Fibroblast of lung (primary cell): ENCODE measurements at regions not wholly inside any gene's neighbourhood (a gene's known extent, or its start where the extent isn't known, plus 50 kb on each side); places are given as distances from the start of the nearest gene placed in this dataset.

Experiments
- DNase-seq, 2 donors: peaks; one replicate each; pipeline versions ENCODE4 v3.0.0 to v3.0.0-alpha.2; 2010; ENCODE audit warnings: low read depth in 2 of 2
- H2AFZ ChIP-seq: 2 replicates; pipeline ENCODE4 v1.5.1; 2012; ENCODE audit warnings: low read length, control low read depth, inconsistent platforms
- H3K27ac ChIP-seq: 2 replicates; pipeline ENCODE4 v1.5.1; 2011; ENCODE audit warnings: low read length, control low read depth; ENCODE audit not compliant: insufficient read depth
- H3K27me3 ChIP-seq: 2 replicates; pipeline ENCODE4 v1.5.1; 2011; ENCODE audit warnings: mild to moderate bottlenecking, low read length; ENCODE audit not compliant: control insufficient read depth, insufficient read depth
- H3K36me3 ChIP-seq: 2 replicates; pipeline ENCODE4 v1.5.1; 2011; ENCODE audit warnings: low read length; ENCODE audit not compliant: control insufficient read depth, insufficient read depth
- H3K4me1 ChIP-seq: 2 replicates; pipeline ENCODE4 v1.5.1; 2011; ENCODE audit warnings: low read length; ENCODE audit not compliant: control insufficient read depth, insufficient read depth; ENCODE audit errors: extremely low read depth
- H3K4me2 ChIP-seq: 2 replicates; pipeline ENCODE4 v1.5.1; 2011; ENCODE audit warnings: low read length, control low read depth; ENCODE audit not compliant: insufficient read depth; ENCODE audit errors: extremely low read depth
- H3K4me3 ChIP-seq, 4 experiments: fragments of 200-600 bp in 1 of 4; sonication (generic) in 1 of 4; replicated peaks in 1 of 4; 2 replicates each; pipeline ENCODE4 v1.5.1; 2011 to 2016; ENCODE audit warnings: low read length in 4 of 4, low read depth in 3 of 4, mild to moderate bottlenecking in 3 of 4, control low read depth in 2 of 4, inconsistent platforms in 1 of 4, mixed read lengths in 1 of 4; ENCODE audit not compliant: insufficient read depth in 1 of 4; ENCODE audit errors: control extremely low read depth in 1 of 4
- H3K79me2 ChIP-seq: 2 replicates; pipeline ENCODE4 v1.5.1; 2012; ENCODE audit warnings: mild to moderate bottlenecking, low read length, inconsistent platforms; ENCODE audit not compliant: control insufficient read depth, insufficient read depth
- H3K9ac ChIP-seq: 2 replicates; pipeline ENCODE4 v1.5.1; 2011; ENCODE audit warnings: mild to moderate bottlenecking, low read length, control low read depth; ENCODE audit not compliant: insufficient read depth
- H3K9me3 ChIP-seq: 2 replicates; pipeline ENCODE4 v1.5.1; 2012; ENCODE audit warnings: low read depth, low read length; ENCODE audit not compliant: control insufficient read depth, insufficient read depth
- H4K20me1 ChIP-seq: 2 replicates; pipeline ENCODE4 v1.5.1; 2011; ENCODE audit warnings: low read length; ENCODE audit not compliant: control insufficient read depth, insufficient read depth; ENCODE audit errors: extremely low read depth
- EZH2 ChIP-seq: IDR thresholded peaks from 2 replicates; pipeline ENCODE4 v1.5.1; 2012; ENCODE audit warnings: low read length, control low read depth, mild to moderate bottlenecking; ENCODE audit errors: missing control alignments
- TF ChIP-seq, protein P1 (sequence below), 2 donors: IDR thresholded peaks in 1 of 2; conservative IDR thresholded peaks in 1 of 2; 1 replicate in 1 of 2; 2 replicates in 1 of 2; pipeline ENCODE4 v1.5.1; 2011 to 2012; ENCODE audit warnings: low read length in 2 of 2, control low read depth in 1 of 2, inconsistent platforms in 1 of 2, low read depth in 1 of 2, mild to moderate bottlenecking in 1 of 2

- H3K79me2 ChIP-seq, result no peaks in the 10 kb centered on the region
- no peaks in the 10 kb centered on the region for H3K36me3 ChIP-seq
- H2AFZ ChIP-seq, result no peak overlapping the region
- peak in 1 of 2 donors; percentile 20 for DNase-seq
- H3K9ac ChIP-seq, result no peak overlapping the region
- no peaks in the 10 kb centered on the region for H3K4me1 ChIP-seq
- H3K4me2 ChIP-seq, result no peak overlapping the region
- H4K20me1 ChIP-seq, result no peaks in the 10 kb centered on the region
- no peaks in the 10 kb centered on the region for H3K9me3 ChIP-seq
- H3K27me3 ChIP-seq, result no peaks in the 10 kb centered on the region
- TF ChIP-seq EZH2, result no peak
- TF ChIP-seq, protein P1, sequence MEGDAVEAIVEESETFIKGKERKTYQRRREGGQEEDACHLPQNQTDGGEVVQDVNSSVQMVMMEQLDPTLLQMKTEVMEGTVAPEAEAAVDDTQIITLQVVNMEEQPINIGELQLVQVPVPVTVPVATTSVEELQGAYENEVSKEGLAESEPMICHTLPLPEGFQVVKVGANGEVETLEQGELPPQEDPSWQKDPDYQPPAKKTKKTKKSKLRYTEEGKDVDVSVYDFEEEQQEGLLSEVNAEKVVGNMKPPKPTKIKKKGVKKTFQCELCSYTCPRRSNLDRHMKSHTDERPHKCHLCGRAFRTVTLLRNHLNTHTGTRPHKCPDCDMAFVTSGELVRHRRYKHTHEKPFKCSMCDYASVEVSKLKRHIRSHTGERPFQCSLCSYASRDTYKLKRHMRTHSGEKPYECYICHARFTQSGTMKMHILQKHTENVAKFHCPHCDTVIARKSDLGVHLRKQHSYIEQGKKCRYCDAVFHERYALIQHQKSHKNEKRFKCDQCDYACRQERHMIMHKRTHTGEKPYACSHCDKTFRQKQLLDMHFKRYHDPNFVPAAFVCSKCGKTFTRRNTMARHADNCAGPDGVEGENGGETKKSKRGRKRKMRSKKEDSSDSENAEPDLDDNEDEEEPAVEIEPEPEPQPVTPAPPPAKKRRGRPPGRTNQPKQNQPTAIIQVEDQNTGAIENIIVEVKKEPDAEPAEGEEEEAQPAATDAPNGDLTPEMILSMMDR (conservative IDR thresholded peaks at IDR 0.05 in 1 of 2, IDR thresholded peaks at IDR 0.05 in 1 of 2; ENCODE audit: low read depth in 1 of 2, low read length in 2 of 2), result no peak
- no peak overlapping the region for H3K27ac ChIP-seq
- no peak overlapping the region for H3K4me3 ChIP-seq
Observed at GRCh38 chr9:81417941-81418340, 271.4 kb downstream of the TLE1 start.

GRCh38 chr9:81417299-81417675, 272.1 kb downstream of the TLE1 start:
- Histone ChIP-seq H3K27me3 (no peaks in the 10 kb centered on the region), H3K27ac (no peak overlapping the region), H3K36me3 (no peaks in the 10 kb centered on the region), H3K9me3 (no peaks in the 10 kb centered on the region), H3K79me2 (no peaks in the 10 kb centered on the region), H4K20me1 (no peaks in the 10 kb centered on the region), H3K9ac (no peak overlapping the region), H3K4me3 (no peak overlapping the region), H3K4me1 (no peaks in the 10 kb centered on the region), H3K4me2 (no peak overlapping the region), H2AFZ (no peak overlapping the region)
- TF ChIP-seq EZH2, result no peak
- TF ChIP-seq, protein P1 (conservative IDR thresholded peaks at IDR 0.05 in 1 of 2, IDR thresholded peaks at IDR 0.05 in 1 of 2; ENCODE audit: low read depth in 1 of 2, low read length in 2 of 2), result no peak
- peak in 1 of 2 donors; percentile 30 for DNase-seq

GRCh38 chr9:81416476-81417298, 272.7 kb downstream of the TLE1 start:
- Histone ChIP-seq H3K79me2 (no peaks in the 10 kb centered on the region), H3K36me3 (no peaks in the 10 kb centered on the region), H3K4me3 (no peak overlapping the region), H3K4me1 (no peaks in the 10 kb centered on the region), H3K27ac (no peak overlapping the region), H3K4me2 (no peak overlapping the region), H2AFZ (no peak overlapping the region), H3K27me3 (no peaks in the 10 kb centered on the region), H3K9me3 (no peaks in the 10 kb centered on the region), H4K20me1 (no peaks in the 10 kb centered on the region), H3K9ac (no peak overlapping the region)
- peak in 1 of 2 donors; percentile 82 for DNase-seq
- TF ChIP-seq, protein P1 (conservative IDR thresholded peaks at IDR 0.05 in 1 of 2, IDR thresholded peaks at IDR 0.05 in 1 of 2; ENCODE audit: low read depth in 1 of 2, low read length in 2 of 2), result no peak
- TF ChIP-seq EZH2, result no peak
